Neuronal stem cell (in vitro differentiated cells): ENCODE measurements at regions not wholly inside any gene's neighbourhood (a gene's known extent, or its start where the extent isn't known, plus 50 kb on each side); places are given as distances from the start of the nearest gene placed in this dataset.
"Not testable (repeated sequence)": the region's sequence is repeated elsewhere in the genome, so short reads cannot be mapped to it uniquely, and the experiment has no call there.

Source experiments
- DNase-seq: peaks from one replicate; pipeline ENCODE4 v3.0.0-alpha.2; 2013; ENCODE audit warnings: low spot score
- H2AFZ ChIP-seq: one replicate; pipeline ENCODE4 v1.6.1; 2013; ENCODE audit warnings: mild to moderate bottlenecking, low read length, inconsistent platforms
- H2AK5ac ChIP-seq: 2 replicates; pipeline ENCODE4 v1.6.1; 2013; ENCODE audit warnings: low read depth, mild to moderate bottlenecking, inconsistent platforms, low read length, moderate library complexity, mixed read lengths
- H2BK120ac ChIP-seq: 2 replicates; pipeline ENCODE4 v1.6.1; 2013; ENCODE audit warnings: low read depth, mild to moderate bottlenecking, inconsistent platforms, low read length, moderate library complexity, mixed read lengths
- H2BK12ac ChIP-seq: one replicate; pipeline ENCODE4 v1.6.1; 2013; ENCODE audit warnings: low read length, inconsistent platforms
- H2BK15ac ChIP-seq: 2 replicates; pipeline ENCODE4 v1.6.1; 2013; ENCODE audit warnings: mild to moderate bottlenecking, low read length, inconsistent platforms, mixed read lengths
- H2BK5ac ChIP-seq: one replicate; pipeline ENCODE4 v1.6.1; 2013; ENCODE audit warnings: inconsistent platforms, mild to moderate bottlenecking, low read length, moderate library complexity
- H3K14ac ChIP-seq: one replicate; pipeline ENCODE4 v1.6.1; 2013; ENCODE audit warnings: low read length, inconsistent platforms
- H3K18ac ChIP-seq: 2 replicates; pipeline ENCODE4 v1.6.1; 2013; ENCODE audit warnings: low read length, inconsistent platforms
- H3K23ac ChIP-seq: 2 replicates; pipeline ENCODE4 v1.6.1; 2013; ENCODE audit warnings: low read depth, mild to moderate bottlenecking, mixed read lengths, low read length, inconsistent platforms; ENCODE audit not compliant: poor library complexity
- H3K27ac ChIP-seq: replicated peaks from 3 replicates; pipeline ENCODE4 v1.5.1; 2013; ENCODE audit warnings: low read length, inconsistent platforms
- H3K27me3 ChIP-seq, 3 experiments: 2 replicates each; pipeline ENCODE4 v1.6.1; 2013; ENCODE audit warnings: low read length in 3 of 3, mild to moderate bottlenecking in 2 of 3, inconsistent platforms in 1 of 3, low read depth in 1 of 3, mixed read lengths in 1 of 3, moderate library complexity in 1 of 3; ENCODE audit not compliant: control insufficient read depth in 3 of 3, insufficient read depth in 3 of 3
- H3K36me3 ChIP-seq, 2 donors: replicated peaks in 1 of 2; 2 replicates each; pipeline ENCODE4 v1.6.1; 2013; ENCODE audit warnings: low read length in 2 of 2; ENCODE audit not compliant: control insufficient read depth in 2 of 2, insufficient read depth in 2 of 2
- H3K4ac ChIP-seq: 2 replicates; pipeline ENCODE4 v1.6.1; 2013; ENCODE audit warnings: inconsistent platforms, mild to moderate bottlenecking, low read length, moderate library complexity
- H3K4me1 ChIP-seq, 2 donors: 1 replicate in 1 of 2; 2 replicates in 1 of 2; pipeline ENCODE4 v1.6.1; 2013; ENCODE audit warnings: low read length in 2 of 2, low read depth in 1 of 2; ENCODE audit not compliant: control insufficient read depth in 2 of 2, insufficient read depth in 1 of 2
- H3K4me2 ChIP-seq: one replicate; pipeline ENCODE4 v1.6.1; 2013; ENCODE audit warnings: mild to moderate bottlenecking, low read length, inconsistent platforms; ENCODE audit not compliant: insufficient read depth, poor library complexity, severe bottlenecking
- H3K4me3 ChIP-seq, 2 donors: 2 replicates each; pipeline ENCODE4 v1.5.1; 2013; ENCODE audit warnings: low read length in 2 of 2, mild to moderate bottlenecking in 2 of 2, inconsistent platforms in 1 of 2, moderate library complexity in 1 of 2
- H3K79me1 ChIP-seq: one replicate; pipeline ENCODE4 v1.6.1; 2013; ENCODE audit warnings: low read depth, mild to moderate bottlenecking, inconsistent platforms, low read length, moderate library complexity
- H3K9ac ChIP-seq: one replicate; pipeline ENCODE4 v1.6.1; 2013; ENCODE audit warnings: mild to moderate bottlenecking, low read depth, low read length, inconsistent platforms; ENCODE audit not compliant: poor library complexity
- H3K9me3 ChIP-seq, 2 donors: replicated peaks in 1 of 2; 2 replicates each; pipeline versions ENCODE3 to v1.6.1; 2013; ENCODE audit warnings: low read length in 2 of 2, mild to moderate bottlenecking in 2 of 2, inconsistent platforms in 1 of 2, low read depth in 1 of 2, mixed read lengths in 1 of 2, moderate library complexity in 1 of 2; ENCODE audit not compliant: control insufficient read depth in 2 of 2, insufficient read depth in 1 of 2
- H4K8ac ChIP-seq: one replicate; pipeline ENCODE4 v1.6.1; 2013; ENCODE audit warnings: low read depth, mild to moderate bottlenecking, inconsistent platforms, low read length, moderate library complexity
- H4K91ac ChIP-seq: one replicate; pipeline ENCODE4 v1.6.1; 2013; ENCODE audit warnings: low read length, low read depth, mild to moderate bottlenecking, inconsistent platforms; ENCODE audit not compliant: poor library complexity
- WGBS, 2 donors: extraction: QIAGEN DNeasy Blood & Tissue Kit; methylation state at CpG; one replicate each; pipeline ENCODE4 v1.1.7; 2013; ENCODE audit warnings: missing lambda C conversion rate in 2 of 2, mixed read lengths in 1 of 2; ENCODE audit not compliant: insufficient read length in 2 of 2, insufficient replicate concordance in 1 of 2; ENCODE audit errors: extremely low coverage in 2 of 2; 5-methylcytosine and 5-hydroxymethylcytosine counted together

GRCh38 chr20:56782814-56783213, 153.7 kb downstream of the TFAP2C start:
- not testable (repeated sequence) for H3K9me3 ChIP-seq, H3K14ac ChIP-seq, H3K27ac ChIP-seq, H3K4me3 ChIP-seq, H3K4ac ChIP-seq, H2AFZ ChIP-seq, H3K4me1 ChIP-seq, H4K91ac ChIP-seq, H2BK120ac ChIP-seq, H3K36me3 ChIP-seq, H2BK12ac ChIP-seq, H3K27me3 ChIP-seq, H2BK5ac ChIP-seq, H3K9ac ChIP-seq, H3K23ac ChIP-seq, H2BK15ac ChIP-seq, H4K8ac ChIP-seq, H3K4me2 ChIP-seq, H2AK5ac ChIP-seq, DNase-seq, H3K18ac ChIP-seq, H3K79me1 ChIP-seq
- WGBS, 2 donors, result no CpG with 5 or more reads among the region's 11 CpGs

- H3K79me1 ChIP-seq, result no peaks in the 10 kb centered on the region
- H2BK120ac ChIP-seq, result no peak overlapping the region
- no peak overlapping the region for H4K91ac ChIP-seq
- no peaks in the 10 kb centered on the region for H3K27me3 ChIP-seq
- no peak overlapping the region for H2BK5ac ChIP-seq
- H3K23ac ChIP-seq, result no peak overlapping the region
- no peak overlapping the region for H3K4me2 ChIP-seq
- no peak overlapping the region for H3K9ac ChIP-seq
- no peaks in the 10 kb centered on the region for H3K9me3 ChIP-seq
- H2BK15ac ChIP-seq, result no peak overlapping the region
- no peak overlapping the region for H3K18ac ChIP-seq
- H3K4me1 ChIP-seq, result no peaks in the 10 kb centered on the region
- no peaks in the 10 kb centered on the region for H3K36me3 ChIP-seq
- no peak overlapping the region for H3K4me3 ChIP-seq
- H3K14ac ChIP-seq, result no peak overlapping the region
- H4K8ac ChIP-seq, result no peak overlapping the region
- no peak for DNase-seq
- H3K4ac ChIP-seq, result no peak overlapping the region
- H2AK5ac ChIP-seq, result no peak overlapping the region
- WGBS, 2 donors, result no CpG with 5 or more reads among the region's 4 CpGs
- no peak overlapping the region for H2BK12ac ChIP-seq
- H2AFZ ChIP-seq, result no peak overlapping the region
- H3K27ac ChIP-seq, result no peak overlapping the region
Measured at GRCh38 chr20:56783826-56784225, 154.7 kb downstream of the TFAP2C start.

- Histone ChIP-seq H3K27me3 (no peaks in the 10 kb centered on the region), H3K27ac (no peak overlapping the region), H2AK5ac (no peak overlapping the region), H2AFZ (no peak overlapping the region), H3K18ac (no peak overlapping the region), H3K4me1 (no peaks in the 10 kb centered on the region), H2BK15ac (no peak overlapping the region), H2BK12ac (no peak overlapping the region), H3K14ac (no peak overlapping the region), H3K9me3 (no peaks in the 10 kb centered on the region), H3K23ac (no peak overlapping the region), H3K4me2 (no peak overlapping the region), H4K8ac (no peak overlapping the region), H3K79me1 (no peaks in the 10 kb centered on the region), H3K4me3 (no peak overlapping the region), H4K91ac (no peak overlapping the region), H2BK5ac (no peak overlapping the region), H3K4ac (no peak overlapping the region), H3K9ac (no peak overlapping the region), H2BK120ac (no peak overlapping the region), H3K36me3 (no peaks in the 10 kb centered on the region)
- WGBS, 2 donors, result no CpG with 5 or more reads among the region's 5 CpGs
- DNase-seq, result no peak
Measured at GRCh38 chr20:56786503-56786902, 157.4 kb downstream of the TFAP2C start.

DNA sequence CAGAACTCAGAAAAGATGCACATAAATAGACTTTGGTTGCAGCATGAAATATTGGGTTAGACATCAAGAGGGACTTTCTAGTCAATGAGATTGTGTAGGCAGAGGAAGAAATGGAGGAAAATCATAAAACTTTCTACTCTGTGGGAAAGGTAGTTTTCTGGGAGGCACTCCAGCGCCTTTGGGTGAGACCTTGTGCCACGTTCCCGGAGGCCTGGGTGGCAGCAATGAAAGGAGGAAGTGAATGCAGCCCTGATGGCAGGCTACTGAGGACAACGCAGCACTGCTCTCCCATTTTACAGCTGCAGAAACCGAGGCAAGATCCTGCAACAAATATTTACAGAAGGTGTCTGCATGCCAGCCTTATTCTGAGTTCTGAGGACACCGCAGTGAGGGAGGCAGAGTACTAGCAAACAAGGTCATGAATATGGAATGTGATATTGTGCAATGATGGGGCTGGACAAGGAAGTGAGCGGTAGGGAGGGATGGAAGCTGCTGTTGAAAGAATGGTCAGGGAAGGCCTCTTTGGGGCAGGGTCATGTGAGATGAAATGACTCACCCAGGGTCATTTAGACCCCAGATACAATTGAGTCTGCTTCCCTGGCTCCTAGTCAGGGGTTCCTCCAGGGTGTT, 159.1 kb downstream of the TFAP2C start:
- H3K23ac ChIP-seq, result no peak overlapping the region
- H3K4me3 ChIP-seq, result no peak overlapping the region
- H3K79me1 ChIP-seq, result no peaks in the 10 kb centered on the region
- no peak overlapping the region for H3K18ac ChIP-seq
- no peak overlapping the region for H3K4ac ChIP-seq
- no peak overlapping the region for H2BK120ac ChIP-seq
- no peak overlapping the region for H3K14ac ChIP-seq
- H3K36me3 ChIP-seq, result no peaks in the 10 kb centered on the region
- H3K4me2 ChIP-seq, result no peak overlapping the region
- H2BK15ac ChIP-seq, result no peak overlapping the region
- DNase-seq, result no peak
- no peak overlapping the region for H2BK5ac ChIP-seq
- WGBS, 2 donors, result no CpG with 5 or more reads among the region's 7 CpGs
- H3K9me3 ChIP-seq, result no peaks in the 10 kb centered on the region
- no peak overlapping the region for H3K27ac ChIP-seq
- no peak overlapping the region for H2BK12ac ChIP-seq
- no peak overlapping the region for H4K91ac ChIP-seq
- no peaks in the 10 kb centered on the region for H3K4me1 ChIP-seq
- H3K27me3 ChIP-seq, result no peaks in the 10 kb centered on the region
- H2AFZ ChIP-seq, result no peak overlapping the region
- H3K9ac ChIP-seq, result no peak overlapping the region
- H4K8ac ChIP-seq, result no peak overlapping the region
- H2AK5ac ChIP-seq, result no peak overlapping the region
